CD4-positive, alpha-beta T cell (primary cell): ENCODE measurements at regions not wholly inside any gene's neighbourhood (a gene's known extent, or its start where the extent isn't known, plus 50 kb on each side); places are given as distances from the start of the nearest gene placed in this dataset.
"Not testable (repeated sequence)": the region's sequence is repeated elsewhere in the genome, so short reads cannot be mapped to it uniquely, and the experiment has no call there.

Experiments
- ATAC-seq: fragments of 200-7000 bp; cut with Tn5 transposase; one replicate; pipeline ENCODE4 v1.10.0; 2022; ENCODE audit warnings: mild to moderate bottlenecking; ENCODE audit not compliant: poor library complexity
- CTCF ChIA-PET: fragments of 350-600 bp; sonication (Branson Sonifier 250); formaldehyde crosslinking; loops from one replicate; lab custom pipeline; 2021; ENCODE audit warnings: antibody characterized with exemption, inconsistent platforms; lab: Charles Lee
- POLR2A ChIA-PET: fragments of 350-600 bp; sonication (Branson Sonifier 250); formaldehyde crosslinking; loops from one replicate; lab custom pipeline; 2021; ENCODE audit warnings: antibody characterized with exemption, inconsistent platforms; lab: Charles Lee
- DNase-seq, 14 experiments: peaks; one replicate each; pipeline ENCODE4 v3.0.0-alpha.2; 2013 to 2020; ENCODE audit warnings: mixed read lengths in 2 of 14
- H3K27ac ChIP-seq, 2 donors: one replicate each; pipeline versions ENCODE4 v1.5.1 to v1.7.0; 2013; ENCODE audit warnings: low read length in 2 of 2, low read depth in 1 of 2, mild to moderate bottlenecking in 1 of 2
- H3K27me3 ChIP-seq, 2 experiments: 1 replicate in 1 of 2; 2 replicates in 1 of 2; pipeline versions ENCODE4 v1.6.1 to v1.7.0; 2013; ENCODE audit warnings: low read length in 2 of 2, control low read depth in 1 of 2, mild to moderate bottlenecking in 1 of 2, moderate library complexity in 1 of 2; ENCODE audit not compliant: insufficient read depth in 2 of 2, control insufficient read depth in 1 of 2
- H3K36me3 ChIP-seq: one replicate; pipeline ENCODE4 v1.6.1; 2013; ENCODE audit warnings: low read length, control low read depth; ENCODE audit not compliant: insufficient read depth
- H3K4me1 ChIP-seq: one replicate; pipeline ENCODE4 v1.6.1; 2013; ENCODE audit warnings: low read length, control low read depth; ENCODE audit not compliant: insufficient read depth
- H3K4me3 ChIP-seq: one replicate; pipeline ENCODE4 v1.5.1; 2013; ENCODE audit warnings: mild to moderate bottlenecking, low read length, moderate library complexity
- H3K9me3 ChIP-seq, 2 experiments: 1 replicate in 1 of 2; 2 replicates in 1 of 2; pipeline versions ENCODE4 v1.6.1 to v1.7.0; 2013; ENCODE audit warnings: low read length in 2 of 2, mild to moderate bottlenecking in 2 of 2, control low read depth in 1 of 2, moderate library complexity in 1 of 2; ENCODE audit not compliant: control insufficient read depth in 1 of 2, insufficient read depth in 1 of 2
- H3K27ac Mint-ChIP-seq: one replicate; pipeline ENCODE4 v1.8.0; 2020; ENCODE audit warnings: mixed read lengths
- H3K27me3 Mint-ChIP-seq: one replicate; pipeline ENCODE4 v1.8.0; 2021; ENCODE audit warnings: mixed read lengths
- H3K36me3 Mint-ChIP-seq: one replicate; pipeline ENCODE4 v1.8.0; 2021; ENCODE audit warnings: low read depth, mixed read lengths
- H3K4me1 Mint-ChIP-seq: one replicate; pipeline ENCODE4 v1.8.0; 2021; ENCODE audit warnings: low read depth, mixed read lengths
- H3K4me3 Mint-ChIP-seq: one replicate; pipeline ENCODE4 v1.8.0; 2020; ENCODE audit warnings: mild to moderate bottlenecking, mixed read lengths
- H3K9me3 Mint-ChIP-seq: one replicate; pipeline ENCODE4 v1.8.0; 2020; ENCODE audit warnings: mixed read lengths
- CTCF ChIP-seq: fragments of 200-600 bp; IDR thresholded peaks from one replicate; pipeline ENCODE4 v1.8.0; 2022; ENCODE audit warnings: antibody characterized with exemption, mild to moderate bottlenecking
- intact Hi-C, 2 experiments: fragments of 100-400 bp; cut with DNase I in 1 of 2; cut with micrococcal nuclease in 1 of 2; formaldehyde crosslinking; loops; one replicate each; pipeline versions ENCODE4 v1.15.1 to v1.9.0; 2023 to 2025; cut with DNase I, micrococcal nuclease

- peaks cover 2% of the 10 kb centered on the region for H3K9me3 Mint-ChIP-seq
- ATAC-seq = no peak
- H3K27me3 ChIP-seq = no peaks in the 10 kb centered on the region
- intact Hi-C loops = no loop called here
- no peak overlapping the region for H3K27ac ChIP-seq
- H3K36me3 Mint-ChIP-seq = no peaks in the 10 kb centered on the region
- no peaks in the 10 kb centered on the region for H3K27me3 Mint-ChIP-seq
- H3K4me1 ChIP-seq = no peaks in the 10 kb centered on the region
- CTCF ChIA-PET = no interaction called here
- peaks cover 0 to 3% of the 10 kb centered on the region in 2 experiments for H3K9me3 ChIP-seq
- H3K36me3 ChIP-seq = no peaks in the 10 kb centered on the region
- no peak for DNase-seq
- POLR2A ChIA-PET = no interaction called here
- H3K4me3 Mint-ChIP-seq = no peak overlapping the region
- H3K4me3 ChIP-seq = no peak overlapping the region
- no peak for TF ChIP-seq CTCF
- no peaks in the 10 kb centered on the region for H3K4me1 Mint-ChIP-seq
- no peak overlapping the region for H3K27ac Mint-ChIP-seq
These were observed 740.1 kb upstream of the PITX2 start for GRCh38 chr4:111362941-111363361.

- H3K36me3 Mint-ChIP-seq, CTCF ChIA-PET, H3K4me3 ChIP-seq, H3K27ac ChIP-seq, H3K27me3 ChIP-seq, DNase-seq, H3K27ac Mint-ChIP-seq, H3K4me1 Mint-ChIP-seq, ATAC-seq, H3K27me3 Mint-ChIP-seq, H3K4me1 ChIP-seq, intact Hi-C loops, H3K9me3 Mint-ChIP-seq, POLR2A ChIA-PET, H3K36me3 ChIP-seq, H3K4me3 Mint-ChIP-seq: not testable (repeated sequence)
- peaks cover 0 to 12% of the 10 kb centered on the region in 2 experiments for H3K9me3 ChIP-seq
These were observed 755.0 kb upstream of the PITX2 start for GRCh38 chr4:111377880-111378279.

GRCh38 chr4:111388561-111388960 is 756.7 kb upstream of the FAM241A start:
- ChIA-PET CTCF (no interaction called here), POLR2A (no interaction called here)
- no peak for DNase-seq
- no peak overlapping the region for H3K27ac Mint-ChIP-seq
- no peaks in the 10 kb centered on the region for H3K9me3 ChIP-seq
- H3K27me3 Mint-ChIP-seq = no peaks in the 10 kb centered on the region
- no peak overlapping the region for H3K4me3 Mint-ChIP-seq
- intact Hi-C loops = no loop called here
- no peaks in the 10 kb centered on the region for H3K27me3 ChIP-seq
- no peaks in the 10 kb centered on the region for H3K36me3 ChIP-seq
- H3K4me1 Mint-ChIP-seq = no peaks in the 10 kb centered on the region
- no peaks in the 10 kb centered on the region for H3K36me3 Mint-ChIP-seq
- H3K4me1 ChIP-seq = no peaks in the 10 kb centered on the region
- TF ChIP-seq CTCF = no peak
- peaks cover 9% of the 10 kb centered on the region for H3K9me3 Mint-ChIP-seq
- no peak for ATAC-seq
- no peak overlapping the region for H3K4me3 ChIP-seq
- no peak overlapping the region for H3K27ac ChIP-seq

GRCh38 chr4:111391829-111392228 is 753.4 kb upstream of the FAM241A start:
- no peaks in the 10 kb centered on the region for H3K4me1 ChIP-seq
- H3K27ac ChIP-seq = no peak overlapping the region
- no peaks in the 10 kb centered on the region for H3K36me3 Mint-ChIP-seq
- H3K27ac Mint-ChIP-seq = no peak overlapping the region
- H3K4me3 ChIP-seq = no peak overlapping the region
- no peaks in the 10 kb centered on the region for H3K27me3 ChIP-seq
- no peaks in the 10 kb centered on the region for H3K27me3 Mint-ChIP-seq
- CTCF ChIA-PET = no interaction called here
- H3K4me1 Mint-ChIP-seq = no peaks in the 10 kb centered on the region
- no peaks in the 10 kb centered on the region for H3K9me3 ChIP-seq
- peaks cover 9% of the 10 kb centered on the region for H3K9me3 Mint-ChIP-seq
- no peak for TF ChIP-seq CTCF
- intact Hi-C loops = no loop called here
- no peak overlapping the region for H3K4me3 Mint-ChIP-seq
- H3K36me3 ChIP-seq = no peaks in the 10 kb centered on the region
- POLR2A ChIA-PET = no interaction called here
- no peak for ATAC-seq
- DNase-seq = no peak
